AG04450 (cell line): ENCODE measurements at regions not wholly inside any gene's neighbourhood (a gene's known extent, or its start where the extent isn't known, plus 50 kb on each side); places are given as distances from the start of the nearest gene placed in this dataset.

Source experiments
- CTCF ChIA-PET: fragments of 300-600, 350-600 bp; formaldehyde crosslinking; extraction: SDS; loops from one replicate; lab custom pipeline; 2022; ENCODE audit warnings: antibody characterized with exemption, inconsistent platforms; lab: Charles Lee
- POLR2A ChIA-PET: fragments of 350-600 bp; formaldehyde crosslinking; extraction: SDS; loops from one replicate; lab custom pipeline; 2021; ENCODE audit warnings: antibody characterized with exemption, inconsistent platforms; lab: Yijun Ruan, JAX
- DNase-seq: peaks from one replicate; pipeline ENCODE4 v3.0.0-alpha.2; 2011; ENCODE audit warnings: low read depth, low spot score
- H3K27ac ChIP-seq: one replicate; pipeline ENCODE4 v1.5.1; 2012; ENCODE audit warnings: low read depth, low read length, control low read depth
- H3K27me3 ChIP-seq: one replicate; pipeline ENCODE4 v1.6.0; 2012; ENCODE audit warnings: low read length; ENCODE audit not compliant: control insufficient read depth, insufficient read depth
- H3K4me3 ChIP-seq: 2 replicates; pipeline ENCODE4 v1.5.1; 2011; ENCODE audit warnings: mild to moderate bottlenecking, low read depth, low read length, control low read depth
- H3K9me3 ChIP-seq: 2 replicates; pipeline ENCODE4 v1.5.1; 2012; ENCODE audit warnings: low read length; ENCODE audit not compliant: control insufficient read depth, insufficient read depth
- CTCF ChIP-seq: IDR thresholded peaks from 2 replicates; pipeline ENCODE4 v1.5.1; 2011; ENCODE audit warnings: low read depth, low read length, control low read depth, inconsistent platforms

GRCh38 chrX:69366183-69366582 lies 137.9 kb upstream of the NALF2 start:
- TF ChIP-seq CTCF, result no peak
- no peaks in the 10 kb centered on the region for H3K27me3 ChIP-seq
- CTCF ChIA-PET, result no interaction called here
- no peak for DNase-seq
- POLR2A ChIA-PET, result no interaction called here
- H3K27ac ChIP-seq, result no peak overlapping the region
- no peak overlapping the region for H3K4me3 ChIP-seq
- no peaks in the 10 kb centered on the region for H3K9me3 ChIP-seq

GRCh38 chrX:69365755-69366154 lies 138.4 kb upstream of the NALF2 start:
- no peaks in the 10 kb centered on the region for H3K27me3 ChIP-seq
- H3K4me3 ChIP-seq, result no peak overlapping the region
- ChIA-PET POLR2A (no interaction called here), CTCF (no interaction called here)
- H3K9me3 ChIP-seq, result no peaks in the 10 kb centered on the region
- DNase-seq, result no peak
- no peak for TF ChIP-seq CTCF
- H3K27ac ChIP-seq, result no peak overlapping the region

- Histone ChIP-seq H3K27me3 (no peaks in the 10 kb centered on the region), H3K9me3 (no peaks in the 10 kb centered on the region), H3K27ac (no peak overlapping the region), H3K4me3 (no peak overlapping the region)
- POLR2A ChIA-PET, result no interaction called here
- CTCF ChIA-PET, result no interaction called here
- no peak for TF ChIP-seq CTCF
- DNase-seq, result no peak
Observed at GRCh38 chrX:69365349-69365748, 138.8 kb upstream of the NALF2 start.

GRCh38 chrX:69362856-69363255 lies 141.3 kb upstream of the NALF2 start:
- no peak overlapping the region for H3K27ac ChIP-seq
- POLR2A ChIA-PET, result no interaction called here
- no peak for DNase-seq

GRCh38 chrX:69362354-69362753 lies 141.8 kb upstream of the NALF2 start:
- Histone ChIP-seq H3K27me3 (no peaks in the 10 kb centered on the region), H3K4me3 (no peak overlapping the region), H3K9me3 (no peaks in the 10 kb centered on the region), H3K27ac (no peak overlapping the region)
- TF ChIP-seq CTCF, result no peak
- ChIA-PET CTCF (no interaction called here), POLR2A (no interaction called here)
- DNase-seq, result no peak

More at GRCh38 chrX:69362856-69363255, 141.3 kb upstream of the NALF2 start:
- no peak for TF ChIP-seq CTCF
- CTCF ChIA-PET, result no interaction called here
- Histone ChIP-seq H3K27me3 (no peaks in the 10 kb centered on the region), H3K9me3 (no peaks in the 10 kb centered on the region), H3K4me3 (no peak overlapping the region)
